ENCODE measurements at regions not wholly inside any gene's neighbourhood (a gene's known extent, or its start where the extent isn't known, plus 50 kb on each side); places are given as distances from the start of the nearest gene placed in this dataset.

GRCh38 chr3:70811880-70812279, 499.4 kb upstream of the MDFIC2 start:
- TF ChIP-seq CTCF (conservative IDR thresholded peaks at IDR 0.05 in 1 of 2, IDR thresholded peaks at IDR 0.05 in 1 of 2; ENCODE audit: extremely low read depth in 1 of 2, insufficient read depth in 1 of 2, low read depth in 1 of 2, low read length in 2 of 2) (no peak), EZH2 (IDR thresholded peaks at IDR 0.05; ENCODE audit: borderline replicate concordance, low read length) (no peak)

Measured in mammary epithelial cell (primary cell).